Activated naive CD4-positive, alpha-beta T cell treated with anti-CD3 and anti-CD28 coated beads for 36 hours (primary cell): ENCODE measurements at regions not wholly inside any gene's neighbourhood (a gene's known extent, or its start where the extent isn't known, plus 50 kb on each side); places are given as distances from the start of the nearest gene placed in this dataset.
"Not testable (repeated sequence)": the region's sequence is repeated elsewhere in the genome, so short reads cannot be mapped to it uniquely, and the experiment has no call there.

ENCODE experiments used
- CTCF ChIA-PET: fragments of 350-600 bp; sonication (Branson Sonifier 250); formaldehyde crosslinking; loops from one replicate; lab custom pipeline; 2021; ENCODE audit warnings: antibody characterized with exemption; lab: Charles Lee
- DNase-seq: peaks from one replicate; pipeline ENCODE4 v3.0.0-alpha.2; 2020
- H3K27ac Mint-ChIP-seq: one replicate; pipeline ENCODE4 v1.8.0; 2021; ENCODE audit warnings: mild to moderate bottlenecking, mixed read lengths
- H3K27me3 Mint-ChIP-seq: one replicate; pipeline ENCODE4 v1.8.0; 2021; ENCODE audit warnings: low read depth, mixed read lengths
- H3K36me3 Mint-ChIP-seq: one replicate; pipeline ENCODE4 v1.8.0; 2021; ENCODE audit warnings: low read depth, mixed read lengths
- H3K4me1 Mint-ChIP-seq: one replicate; pipeline ENCODE4 v1.8.0; 2021; ENCODE audit warnings: low read depth, mixed read lengths
- H3K4me3 Mint-ChIP-seq: one replicate; pipeline ENCODE4 v1.8.0; 2021; ENCODE audit warnings: mild to moderate bottlenecking, moderate library complexity, mixed read lengths
- H3K9me3 Mint-ChIP-seq: one replicate; pipeline ENCODE4 v1.8.0; 2021; ENCODE audit warnings: mixed read lengths
- intact Hi-C: fragments of 100-400 bp; cut with micrococcal nuclease; formaldehyde crosslinking; loops from one replicate; pipeline ENCODE4 v1.15.1; 2023

- intact Hi-C loops = no loop called here
- CTCF ChIA-PET = no interaction called here
- Mint-ChIP-seq H3K36me3 (no peaks in the 10 kb centered on the region), H3K27me3 (peaks cover 23% of the 10 kb centered on the region), H3K9me3 (peaks cover 3% of the 10 kb centered on the region), H3K4me1 (no peaks in the 10 kb centered on the region), H3K27ac (no peak overlapping the region), H3K4me3 (no peak overlapping the region)
- no peak for DNase-seq
Measured at GRCh38 chr2:88396209-88396608, 56.3 kb downstream of the FOXI3 start.

GRCh38 chr2:88377641-88377991, 74.9 kb downstream of the FOXI3 start:
- DNase-seq = no peak
- no peaks in the 10 kb centered on the region for H3K36me3 Mint-ChIP-seq
- H3K4me1 Mint-ChIP-seq = no peaks in the 10 kb centered on the region
- intact Hi-C loops = no loop called here
- H3K4me3 Mint-ChIP-seq = no peak overlapping the region
- CTCF ChIA-PET = no interaction called here
- H3K27me3 Mint-ChIP-seq = peaks cover 14% of the 10 kb centered on the region
- no peak overlapping the region for H3K27ac Mint-ChIP-seq
- no peaks in the 10 kb centered on the region for H3K9me3 Mint-ChIP-seq

- H3K9me3 Mint-ChIP-seq = no peaks in the 10 kb centered on the region
- intact Hi-C loops = no loop called here
- peaks cover 5% of the 10 kb centered on the region for H3K27me3 Mint-ChIP-seq
- CTCF ChIA-PET = no interaction called here
- no peak overlapping the region for H3K4me3 Mint-ChIP-seq
- DNase-seq = no peak
- no peaks in the 10 kb centered on the region for H3K36me3 Mint-ChIP-seq
- H3K4me1 Mint-ChIP-seq = no peaks in the 10 kb centered on the region
- no peak overlapping the region for H3K27ac Mint-ChIP-seq
Measured at GRCh38 chr2:88372042-88372441, 80.5 kb downstream of the FOXI3 start.

- H3K4me3 Mint-ChIP-seq, intact Hi-C loops, H3K27ac Mint-ChIP-seq, H3K36me3 Mint-ChIP-seq, H3K4me1 Mint-ChIP-seq, H3K27me3 Mint-ChIP-seq, H3K9me3 Mint-ChIP-seq, DNase-seq: not testable (repeated sequence)
- CTCF ChIA-PET = interaction anchor here (1.0 kb wide), 1 partner anchor 14 kb away, joined by 3 read pairs; no protein-coding TSS in a partner anchor
Measured at GRCh38 chr2:88365408-88365807, 87.1 kb downstream of the FOXI3 start.

DNA sequence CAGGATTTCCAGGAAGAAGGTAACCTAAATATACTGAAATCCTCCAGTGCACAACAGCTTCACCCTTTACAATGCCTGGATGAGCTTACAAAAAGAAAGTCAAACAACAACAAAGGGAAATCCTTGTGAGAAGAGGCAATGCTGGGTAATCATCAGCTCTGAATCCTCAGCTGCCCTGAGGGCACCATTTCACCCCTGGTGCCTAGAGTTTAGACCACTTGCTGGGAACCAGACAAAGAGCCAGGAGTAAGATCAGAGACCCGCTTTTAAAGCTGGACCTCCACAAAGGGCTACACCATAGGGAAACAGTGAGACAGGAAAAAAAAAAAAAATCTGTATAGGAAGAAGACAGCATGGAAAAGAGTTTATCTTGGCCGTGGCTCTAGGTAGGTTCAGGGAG, 97.0 kb downstream of the FOXI3 start:
- intact Hi-C loops = no loop called here
- H3K36me3 Mint-ChIP-seq = no peaks in the 10 kb centered on the region

GRCh38 chr2:88351249-88351601, 101.3 kb downstream of the FOXI3 start:
- DNase-seq = no peak
- Mint-ChIP-seq H3K27ac (no peak overlapping the region), H3K4me3 (peak overlapping the region; percentile 60), H3K27me3 (peaks cover 31% of the 10 kb centered on the region), H3K4me1 (no peaks in the 10 kb centered on the region), H3K9me3 (no peaks in the 10 kb centered on the region), H3K36me3 (no peaks in the 10 kb centered on the region)
- CTCF ChIA-PET = interaction anchor here (0.5 to 1.6 kb wide), 10 partner anchors 8 to 320 kb away, joined by 3 to 5 read pairs (median 3); no protein-coding TSS in a partner anchor
- intact Hi-C loops = loop anchor here (2.0 to 5.0 kb wide), 2 partner anchors 104 to 321 kb away; no protein-coding TSS in a partner anchor

More for the DNA sequence above, 97.0 kb downstream of the FOXI3 start:
- CTCF ChIA-PET = no interaction called here
- Mint-ChIP-seq H3K27me3 (peaks cover 25% of the 10 kb centered on the region), H3K4me3 (no peak overlapping the region), H3K9me3 (no peaks in the 10 kb centered on the region), H3K27ac (no peak overlapping the region), H3K4me1 (no peaks in the 10 kb centered on the region)
- DNase-seq = no peak

DNA sequence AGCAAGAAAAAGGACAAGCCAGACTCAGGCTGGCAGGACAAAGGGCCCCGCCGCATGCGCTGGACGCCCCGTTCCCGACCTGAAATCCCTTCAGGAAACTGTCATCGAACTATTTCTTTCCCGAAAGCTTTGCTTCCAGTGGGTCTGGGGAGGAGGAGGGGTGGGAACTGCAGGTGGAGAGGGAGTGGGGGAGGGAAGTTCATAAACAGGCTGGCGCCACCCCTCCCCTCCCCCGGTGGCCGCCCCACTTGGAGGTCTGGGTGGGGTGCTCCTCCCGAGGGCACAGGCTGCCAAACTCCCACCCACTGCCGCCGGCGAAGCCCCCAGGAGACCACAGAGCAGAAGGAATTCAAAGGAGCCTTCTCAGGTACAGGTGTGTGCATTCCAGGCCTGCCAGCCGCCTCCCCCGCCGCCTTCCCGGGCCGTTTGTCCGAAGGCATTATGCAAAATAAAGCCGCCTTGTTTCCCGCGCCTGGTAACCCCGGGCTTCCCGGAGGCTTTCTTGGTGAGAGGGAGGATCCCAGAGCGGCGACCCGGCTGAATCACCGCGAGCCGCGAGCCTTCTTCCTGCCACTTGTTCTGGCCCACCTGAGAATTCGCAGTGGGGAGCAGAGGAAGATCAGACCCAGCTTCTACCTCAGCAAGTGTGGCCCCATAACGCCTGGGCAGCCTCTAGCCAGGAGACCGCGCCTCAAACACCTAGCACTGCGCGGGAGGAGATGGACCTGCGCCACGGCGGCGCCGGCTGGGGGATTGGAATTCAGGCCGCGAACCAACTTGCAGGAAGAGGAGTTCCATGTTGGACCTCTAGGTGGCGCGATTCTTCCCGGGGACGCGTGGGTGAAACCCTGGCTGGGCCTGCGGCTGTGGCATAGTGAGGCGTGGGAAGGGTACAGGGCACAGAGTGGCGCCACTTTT, 101.9 kb downstream of the FOXI3 start:
- Mint-ChIP-seq H3K9me3 (no peaks in the 10 kb centered on the region), H3K27ac (no peak overlapping the region), H3K4me1 (no peaks in the 10 kb centered on the region), H3K27me3 (peaks cover 27% of the 10 kb centered on the region), H3K36me3 (no peaks in the 10 kb centered on the region), H3K4me3 (peak overlapping the region; percentile 60)
- intact Hi-C loops = loop anchor here (2.0 to 5.0 kb wide), 2 partner anchors 104 to 322 kb away; no protein-coding TSS in a partner anchor
- peak; percentile 84 for DNase-seq
- CTCF ChIA-PET = interaction anchor here (0.6 to 1.6 kb wide), 5 partner anchors 8 to 40 kb away, joined by 3 to 5 read pairs (median 4); no protein-coding TSS in a partner anchor

GRCh38 chr2:88345842-88346241, 106.7 kb downstream of the FOXI3 start:
- no peak overlapping the region for H3K27ac Mint-ChIP-seq
- H3K9me3 Mint-ChIP-seq = no peaks in the 10 kb centered on the region
- intact Hi-C loops = no loop called here
- CTCF ChIA-PET = no interaction called here
- H3K27me3 Mint-ChIP-seq = peaks cover 14% of the 10 kb centered on the region
- no peaks in the 10 kb centered on the region for H3K36me3 Mint-ChIP-seq
- H3K4me3 Mint-ChIP-seq = no peak overlapping the region
- DNase-seq = no peak
- H3K4me1 Mint-ChIP-seq = peaks cover 4% of the 10 kb centered on the region

DNA sequence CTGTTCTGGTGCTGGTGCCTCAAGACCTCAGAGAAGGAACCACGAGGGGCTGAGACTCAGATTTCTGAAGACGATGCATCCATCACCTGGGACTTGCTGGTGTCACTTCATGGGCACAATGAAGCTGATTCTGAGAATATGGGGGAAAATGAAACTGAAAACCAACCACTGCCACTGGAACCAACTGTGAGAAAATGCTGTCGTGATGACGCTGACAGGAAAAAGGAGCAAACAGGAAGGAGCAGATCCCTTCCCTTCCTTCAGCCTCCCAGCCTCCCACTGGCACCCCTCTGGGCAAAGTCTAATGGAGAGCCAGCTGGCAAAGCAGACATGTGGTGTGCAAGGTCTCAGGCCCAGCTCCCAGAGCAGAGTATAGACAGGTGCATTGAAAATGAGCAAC, 109.7 kb downstream of the FOXI3 start:
- peak; percentile 12 for DNase-seq
- Mint-ChIP-seq H3K27me3 (peaks cover 9% of the 10 kb centered on the region), H3K27ac (no peak overlapping the region), H3K9me3 (no peaks in the 10 kb centered on the region), H3K36me3 (no peaks in the 10 kb centered on the region), H3K4me1 (peaks cover 4% of the 10 kb centered on the region), H3K4me3 (no peak overlapping the region)
- intact Hi-C loops = no loop called here
- CTCF ChIA-PET = interaction anchor here (0.7 to 1.1 kb wide), 2 partner anchors 9 to 112 kb away, joined by 3 to 4 read pairs; no protein-coding TSS in a partner anchor

DNA sequence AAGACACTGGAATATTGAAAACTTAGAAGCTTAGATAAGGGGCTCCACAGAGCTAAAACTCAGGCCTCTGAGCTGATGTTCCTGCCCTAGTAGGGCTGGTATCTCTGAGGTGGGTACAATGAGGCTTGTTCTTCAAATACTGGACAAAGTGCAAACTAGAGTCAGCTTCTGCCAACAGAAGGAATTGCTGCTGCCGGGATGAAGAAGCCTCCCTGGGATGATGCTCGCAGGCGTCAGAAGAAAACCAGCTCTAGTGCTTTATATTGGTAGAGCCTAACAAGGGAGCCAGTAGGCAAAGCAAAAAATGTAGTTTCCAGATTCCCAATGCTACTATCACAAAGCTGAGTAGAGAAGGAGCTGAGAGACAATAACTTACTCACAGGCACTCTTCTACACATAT, 118.1 kb downstream of the FOXI3 start:
- no peak overlapping the region for H3K27ac Mint-ChIP-seq
- CTCF ChIA-PET = no interaction called here

GRCh38 chr2:88331239-88331638, 121.3 kb downstream of the FOXI3 start:
- Mint-ChIP-seq H3K9me3 (no peaks in the 10 kb centered on the region), H3K4me3 (no peak overlapping the region), H3K27me3 (peaks cover 24% of the 10 kb centered on the region), H3K4me1 (peaks cover 6% of the 10 kb centered on the region), H3K27ac (no peak overlapping the region), H3K36me3 (no peaks in the 10 kb centered on the region)
- CTCF ChIA-PET = no interaction called here
- intact Hi-C loops = no loop called here
- DNase-seq = no peak

More for the DNA sequence above, 118.1 kb downstream of the FOXI3 start:
- H3K4me3 Mint-ChIP-seq = no peak overlapping the region
- H3K27me3 Mint-ChIP-seq = peaks cover 27% of the 10 kb centered on the region
- peaks cover 6% of the 10 kb centered on the region for H3K4me1 Mint-ChIP-seq
- no peaks in the 10 kb centered on the region for H3K9me3 Mint-ChIP-seq
- H3K36me3 Mint-ChIP-seq = no peaks in the 10 kb centered on the region
- intact Hi-C loops = no loop called here
- no peak for DNase-seq

DNA sequence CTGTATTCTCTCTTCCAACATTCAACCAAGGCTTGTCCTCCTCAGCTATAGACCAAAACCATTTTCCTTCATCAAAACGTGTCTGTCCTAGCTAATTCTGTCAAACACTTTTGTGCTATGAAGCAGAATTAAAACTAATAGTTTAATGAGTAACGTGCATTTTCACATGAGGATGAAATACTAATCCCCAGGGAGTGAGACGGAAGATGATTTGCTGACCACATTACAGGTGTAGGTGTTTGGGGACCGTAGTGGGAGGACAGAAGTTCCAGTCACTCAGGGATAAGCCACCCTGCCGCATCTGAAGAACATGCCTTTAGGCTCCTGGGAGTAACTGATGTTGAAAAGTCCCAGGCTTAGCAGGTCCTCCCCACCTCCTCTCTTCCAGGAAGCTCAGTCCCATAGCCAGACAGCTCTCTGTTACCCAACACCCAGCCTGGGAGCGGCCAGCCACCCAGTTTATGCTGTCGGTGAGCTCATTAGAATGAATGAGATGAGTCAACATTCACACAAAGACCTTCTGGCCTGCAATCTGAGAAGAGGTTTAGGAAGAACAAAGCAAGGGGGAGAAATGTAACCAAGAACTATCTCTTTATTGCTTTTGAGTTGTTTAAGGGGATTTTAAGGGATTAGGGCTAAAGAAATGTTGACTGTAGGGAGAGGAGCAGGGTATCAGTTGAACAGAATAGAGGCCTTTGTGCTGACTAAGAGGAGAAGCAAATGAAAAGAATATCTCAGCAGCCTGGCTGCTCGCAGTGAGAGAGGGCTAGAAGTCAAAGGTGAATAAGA, 122.5 kb downstream of the FOXI3 start:
- Mint-ChIP-seq H3K27ac (no peak overlapping the region), H3K36me3 (no peaks in the 10 kb centered on the region), H3K4me1 (peaks cover 6% of the 10 kb centered on the region), H3K9me3 (no peaks in the 10 kb centered on the region), H3K4me3 (no peak overlapping the region), H3K27me3 (peaks cover 21% of the 10 kb centered on the region)
- CTCF ChIA-PET = no interaction called here
- intact Hi-C loops = no loop called here
- peak; percentile 13 for DNase-seq
